ENCODE measurements at regions not wholly inside any gene's neighbourhood (a gene's known extent, or its start where the extent isn't known, plus 50 kb on each side); places are given as distances from the start of the nearest gene placed in this dataset.

DNA sequence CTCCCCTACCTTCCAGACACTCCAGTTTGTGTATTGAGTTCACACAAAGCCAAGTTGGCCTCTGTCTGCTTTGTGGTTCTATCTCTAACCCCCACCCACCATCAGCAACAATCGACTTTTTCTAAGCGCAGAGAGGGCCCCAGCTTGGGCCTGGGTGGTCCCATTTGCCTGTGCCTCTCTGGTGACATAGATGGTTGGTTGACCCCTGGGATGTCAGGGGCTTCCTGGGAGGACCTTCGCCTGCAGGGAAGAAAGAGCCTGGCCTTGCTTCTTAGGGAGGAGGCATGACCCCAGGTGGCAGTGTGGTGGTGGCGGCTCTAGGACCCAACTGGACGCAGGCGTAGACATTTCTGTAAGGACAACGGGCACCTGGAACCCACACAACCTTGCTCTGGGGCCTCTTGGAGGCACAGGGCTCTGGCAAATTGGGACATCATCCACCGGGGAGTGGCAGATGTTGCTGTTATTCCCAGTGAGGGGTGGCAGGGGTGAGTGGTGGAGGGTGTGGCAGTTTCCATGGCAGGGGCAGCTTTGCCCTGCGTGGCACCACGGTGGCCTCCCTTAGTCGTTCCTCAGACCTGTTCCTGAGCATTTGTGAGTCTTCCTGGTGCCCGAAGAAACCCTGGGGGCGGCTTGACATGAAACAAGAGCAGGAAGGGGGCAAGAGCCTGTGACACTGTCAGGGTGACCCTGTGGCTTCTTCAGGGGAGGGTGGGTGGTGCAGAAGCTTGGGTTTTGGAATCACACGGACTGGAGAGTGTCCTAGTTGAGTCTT lies 171.0 kb upstream of the IER5L start:
- TF ChIP-seq EZH2phosphoT487 (IDR thresholded peaks at IDR 0.05; ENCODE audit: insufficient read depth, low read depth), result no peak
- no peak for TF ChIP-seq EZH2 (IDR thresholded peaks at IDR 0.05; ENCODE audit: insufficient read depth, poor library complexity, severe bottlenecking)

Measured in GM23248 (cell line).